ENCODE measurements at regions not wholly inside any gene's neighbourhood (a gene's known extent, or its start where the extent isn't known, plus 50 kb on each side); places are given as distances from the start of the nearest gene placed in this dataset.

DNA sequence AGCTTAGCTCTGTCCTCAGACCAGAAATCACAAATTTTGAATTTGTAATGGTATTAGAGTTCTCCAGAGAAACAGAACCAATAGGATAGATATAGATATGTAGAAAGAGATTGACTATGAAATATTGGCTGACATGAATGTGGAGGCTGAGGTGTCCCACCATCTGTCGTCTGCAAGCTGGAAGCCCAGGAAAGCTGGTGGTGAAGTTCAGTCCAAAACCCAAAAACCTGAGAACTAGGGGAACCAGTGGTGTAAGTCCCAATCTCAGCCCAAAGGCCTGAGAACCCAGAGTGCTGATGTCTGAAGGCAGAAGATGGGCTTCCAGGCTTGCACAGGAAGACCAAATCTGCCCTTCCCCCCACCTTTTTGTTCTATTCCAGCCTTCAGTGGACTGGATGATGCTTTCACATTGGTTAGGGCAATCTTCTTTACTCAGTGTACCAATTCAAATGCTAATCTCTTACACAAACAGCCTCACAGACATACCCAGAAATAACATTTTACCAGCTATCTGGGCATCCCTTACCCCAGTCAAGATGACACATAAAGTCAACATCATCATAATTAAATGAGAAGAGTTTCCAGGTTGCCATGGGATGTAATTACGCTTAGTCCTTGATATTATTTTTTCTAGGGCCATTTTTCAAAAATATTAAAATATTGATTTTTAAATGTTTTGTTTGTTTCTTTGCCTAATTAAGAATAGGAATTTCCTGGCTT, 570.8 kb downstream of the UTRN start:
- DNase-seq (ENCODE audit: extremely low read depth in 1 of 2, low read depth in 1 of 2) = no peak

DNA sequence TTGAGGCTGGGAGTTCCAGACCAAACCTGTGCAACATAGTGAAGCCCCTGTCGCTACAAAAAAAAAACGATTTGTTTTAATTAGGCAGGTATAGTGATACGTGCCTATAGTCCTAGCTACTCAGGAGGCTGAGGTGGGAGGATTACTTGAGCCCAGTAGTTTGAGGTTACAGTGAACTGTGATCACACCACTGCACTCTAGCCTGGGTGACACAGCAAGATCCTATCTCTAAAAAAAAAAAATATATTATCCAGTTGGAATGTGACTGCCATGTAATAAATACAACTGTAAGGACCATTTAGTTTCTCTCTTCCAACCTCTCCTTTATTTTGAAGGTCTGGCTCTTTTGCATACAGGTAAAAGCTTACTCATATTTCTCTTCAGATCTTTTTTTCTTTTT, 571.5 kb downstream of the UTRN start:
- no peak for DNase-seq (ENCODE audit: extremely low read depth in 1 of 2, low read depth in 1 of 2)

DNA sequence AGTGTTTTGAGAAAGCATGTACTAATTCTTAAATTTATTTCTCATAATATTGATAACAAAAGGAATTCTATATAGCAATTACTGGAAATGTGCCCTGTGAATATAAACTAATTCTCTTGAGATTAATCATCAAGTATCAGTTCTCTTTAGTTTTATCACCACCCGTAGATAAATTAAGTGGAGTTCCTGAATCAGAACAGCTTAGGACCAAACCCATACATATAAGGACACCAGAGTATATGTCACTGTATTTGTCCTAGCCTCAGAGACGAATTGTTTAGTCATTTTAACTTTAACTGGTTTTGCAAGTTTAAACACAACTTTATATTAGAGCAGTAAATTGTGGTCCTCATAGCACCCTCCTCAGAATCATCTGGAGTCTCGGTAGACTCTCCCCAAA, 572.0 kb downstream of the UTRN start:
- no peak for DNase-seq (ENCODE audit: extremely low read depth in 1 of 2, low read depth in 1 of 2)

DNA sequence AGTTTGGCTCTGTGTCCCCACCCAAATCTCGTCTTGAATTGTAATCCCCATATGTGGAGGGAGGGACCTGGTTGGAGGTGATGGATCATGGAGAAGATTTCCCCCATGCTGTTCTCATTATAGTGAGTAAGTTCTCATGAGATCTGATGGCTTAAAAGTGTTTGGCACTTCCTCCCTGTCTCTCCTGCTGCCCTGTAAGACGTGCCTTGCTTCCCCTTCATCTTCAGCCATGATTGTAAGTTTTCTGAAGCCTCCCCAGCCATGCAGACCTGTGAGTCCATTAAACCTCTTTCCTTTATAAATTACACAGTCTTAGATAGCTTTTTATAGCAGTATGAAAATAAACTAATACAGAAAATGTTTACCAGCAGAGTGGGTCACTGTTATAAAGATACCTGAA, 577.6 kb downstream of the UTRN start:
- DNase-seq (ENCODE audit: extremely low read depth in 1 of 2, low read depth in 1 of 2) = no peak

DNA sequence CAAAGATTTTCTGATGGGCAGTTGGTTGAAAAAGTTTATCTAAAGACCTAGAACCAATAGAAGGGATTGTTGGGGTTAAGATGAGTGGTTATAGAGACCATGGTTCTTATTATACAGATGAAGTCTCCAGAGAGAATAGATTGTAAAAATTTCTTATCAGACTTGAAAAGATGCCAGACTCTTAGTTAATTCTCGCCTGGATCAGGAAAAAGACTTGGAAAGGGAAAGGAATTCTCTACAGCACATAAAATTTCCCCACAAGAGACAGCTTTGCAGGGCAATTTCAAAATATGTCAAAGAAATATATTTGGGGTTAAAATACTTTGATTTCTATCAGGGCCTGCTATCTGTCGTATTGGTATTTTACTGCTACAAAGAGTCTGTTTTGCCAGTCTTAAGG, 582.6 kb downstream of the UTRN start:
- no peak for DNase-seq (ENCODE audit: extremely low read depth in 1 of 2, low read depth in 1 of 2)

DNA sequence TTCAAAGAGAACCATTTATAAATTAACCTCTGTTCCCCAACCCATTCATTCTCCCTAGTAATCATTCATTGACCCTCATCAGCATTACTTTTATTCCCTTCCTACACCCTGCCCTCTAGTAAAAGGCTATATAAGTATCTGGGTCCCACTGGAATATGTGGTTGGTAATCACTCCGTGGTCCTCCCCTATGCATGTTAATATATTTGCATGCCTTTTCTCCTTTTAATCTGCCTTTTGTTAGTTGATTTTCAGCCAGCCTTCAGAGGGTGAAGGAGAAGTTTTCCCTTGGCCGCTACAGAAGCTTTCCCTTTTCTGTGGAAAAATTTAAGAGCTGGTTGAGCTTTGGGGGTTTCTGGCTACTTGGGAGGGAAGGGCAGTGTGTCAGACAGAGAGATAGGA, 585.6 kb downstream of the UTRN start:
- DNase-seq (ENCODE audit: extremely low read depth in 1 of 2, low read depth in 1 of 2) = no peak

DNA sequence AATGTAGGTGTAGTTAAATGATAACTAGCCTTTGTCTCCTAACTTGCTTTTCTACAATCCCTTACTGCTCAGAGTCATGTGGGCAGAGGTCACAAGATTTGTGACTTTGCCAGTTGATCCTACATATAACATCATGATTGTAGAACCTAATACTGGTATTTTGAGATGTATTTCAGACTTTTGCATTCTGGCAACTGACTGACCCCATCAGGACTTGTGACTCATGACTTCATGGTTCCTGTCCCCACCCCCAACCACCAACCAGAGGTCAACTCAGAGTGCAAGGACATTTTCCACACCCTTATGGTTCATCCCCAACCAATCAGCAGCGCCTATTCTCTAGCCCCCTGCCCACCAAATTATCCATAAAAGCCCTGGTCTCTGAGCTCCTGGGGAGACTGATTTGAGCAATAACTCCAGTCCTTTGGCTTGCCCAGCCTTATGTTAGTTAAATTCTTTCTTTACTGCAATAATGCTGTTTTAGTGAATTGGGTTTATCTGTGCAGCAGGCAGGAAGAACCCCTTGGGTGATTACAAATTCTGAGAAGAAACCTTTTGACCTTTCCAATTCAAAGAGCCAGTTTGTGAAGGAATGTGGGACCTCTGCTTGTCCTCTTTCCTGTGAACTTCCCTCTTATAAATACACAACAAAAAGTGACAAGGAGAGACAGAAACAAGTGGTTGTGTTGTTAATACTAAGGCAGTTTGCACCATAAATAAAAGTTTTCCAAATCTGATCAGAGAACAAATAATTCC, 588.7 kb downstream of the UTRN start:
- no peak for DNase-seq (ENCODE audit: extremely low read depth in 1 of 2, low read depth in 1 of 2)

DNA sequence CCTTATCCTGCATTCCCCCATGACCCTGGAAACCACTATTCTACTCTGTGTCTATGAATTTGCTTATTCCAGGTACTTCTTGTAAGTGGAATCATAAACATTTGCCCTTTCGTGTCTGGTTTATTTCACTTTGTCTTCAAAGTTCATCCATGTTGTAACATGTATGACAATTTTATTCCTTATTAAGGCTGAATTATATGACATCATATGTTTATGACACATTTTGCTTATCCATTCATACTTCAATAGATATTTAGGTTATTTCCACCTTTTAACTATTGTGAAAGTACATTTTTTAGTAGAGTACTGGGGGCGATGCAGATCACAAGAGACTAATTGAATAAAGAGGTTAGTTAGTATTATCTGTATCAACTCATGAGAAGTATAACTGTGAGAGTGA, 591.6 kb downstream of the UTRN start:
- no peak for DNase-seq (ENCODE audit: extremely low read depth in 1 of 2, low read depth in 1 of 2)

DNA sequence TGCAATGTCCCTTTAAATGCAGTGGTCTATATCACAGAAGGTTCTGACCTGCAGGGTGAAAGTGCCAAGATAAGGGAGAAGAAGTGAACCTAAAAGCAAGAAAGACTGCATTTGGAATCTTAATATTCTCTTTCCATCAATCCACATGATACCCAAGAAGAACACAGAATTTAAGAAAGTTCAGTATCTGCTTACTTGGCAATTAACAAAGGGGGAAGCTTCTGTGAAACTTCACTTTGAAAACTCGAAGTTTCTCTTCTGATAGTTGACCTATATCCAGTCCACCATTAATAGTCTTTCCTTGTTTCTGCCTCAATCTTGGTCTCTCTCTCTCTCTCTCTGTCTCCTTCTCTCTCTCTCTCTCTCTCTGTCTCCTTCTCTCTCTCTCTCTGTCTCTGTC, 592.0 kb downstream of the UTRN start:
- DNase-seq (ENCODE audit: extremely low read depth in 1 of 2, low read depth in 1 of 2) = no peak

DNA sequence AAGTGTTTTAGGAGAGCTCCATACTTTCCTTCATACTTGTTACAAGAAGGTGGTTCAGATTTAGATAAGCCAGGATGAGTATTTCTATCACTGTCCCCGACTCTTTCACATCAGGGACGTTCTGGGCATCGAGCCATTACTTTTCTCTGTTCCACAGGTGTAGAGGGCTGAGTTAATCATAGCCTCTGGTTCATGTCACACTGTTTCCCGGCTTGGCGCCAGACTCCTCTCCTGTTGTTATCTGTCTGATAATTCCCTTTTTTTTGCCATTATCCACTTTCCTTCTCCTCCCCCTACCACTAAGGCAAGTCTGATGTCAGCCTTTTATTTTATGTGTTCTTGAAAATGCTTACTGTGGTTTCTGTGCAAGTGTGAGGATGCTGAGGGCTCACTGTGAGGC, 593.4 kb downstream of the UTRN start:
- no peak for DNase-seq (ENCODE audit: extremely low read depth in 1 of 2, low read depth in 1 of 2)

DNA sequence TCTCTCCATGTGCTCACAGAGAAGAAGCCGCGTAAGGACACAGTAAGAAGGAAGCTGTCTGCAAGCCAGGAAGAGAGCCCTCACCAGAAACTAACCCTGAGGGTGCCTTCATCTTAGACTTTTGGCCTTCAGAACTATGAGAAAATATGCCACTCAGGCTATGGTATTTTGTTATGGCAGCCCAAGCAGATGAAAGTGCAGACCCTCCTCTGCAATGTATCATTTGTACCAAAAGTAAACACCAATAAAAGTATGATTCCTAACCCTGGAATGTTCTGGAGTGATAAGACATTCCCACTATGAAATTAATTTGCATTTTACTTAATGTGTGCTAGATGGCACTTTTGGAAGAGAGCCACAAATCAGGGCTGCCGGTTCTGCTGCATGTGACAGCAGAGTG, 594.3 kb downstream of the UTRN start:
- no peak for DNase-seq (ENCODE audit: extremely low read depth in 1 of 2, low read depth in 1 of 2)

DNA sequence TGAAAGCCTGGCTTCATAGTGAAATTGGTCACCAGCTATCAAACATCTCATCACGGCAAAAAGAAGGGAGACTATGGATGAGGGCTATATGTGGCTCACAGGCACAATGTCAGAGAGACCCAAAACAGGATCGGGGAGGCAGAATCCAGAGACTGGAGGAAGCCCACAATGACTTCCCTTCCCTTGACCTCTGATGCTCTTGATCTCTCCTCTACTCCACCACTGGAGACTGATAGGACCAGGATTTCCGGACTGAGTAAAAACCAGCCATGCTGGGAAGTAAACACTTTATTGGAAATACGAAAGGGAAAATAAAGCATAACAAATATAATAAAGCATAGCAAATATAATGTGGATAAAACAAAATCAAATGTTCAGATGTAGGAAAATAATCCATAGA, 597.3 kb downstream of the UTRN start:
- DNase-seq (ENCODE audit: extremely low read depth in 1 of 2, low read depth in 1 of 2) = no peak

DNA sequence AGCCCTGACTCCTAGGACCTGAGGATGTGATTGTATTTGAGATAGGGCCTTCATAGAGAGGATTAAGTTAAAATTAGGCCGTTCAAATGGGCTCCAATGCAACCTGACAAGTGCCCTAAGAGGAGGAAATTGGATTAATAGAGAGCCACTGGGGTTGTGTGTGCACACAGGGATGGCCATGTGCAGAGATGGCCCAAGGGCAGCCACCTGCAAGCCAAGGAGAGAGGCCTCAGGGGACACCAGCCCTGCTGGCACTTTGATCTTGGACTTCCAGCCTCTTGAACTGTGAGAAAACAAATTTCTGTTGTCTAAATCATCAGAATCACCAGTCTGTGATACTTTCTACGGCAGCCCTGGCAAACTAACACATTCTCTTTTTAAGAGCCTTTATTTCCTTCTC, 598.8 kb downstream of the UTRN start:
- DNase-seq (ENCODE audit: extremely low read depth in 1 of 2, low read depth in 1 of 2) = no peak

DNA sequence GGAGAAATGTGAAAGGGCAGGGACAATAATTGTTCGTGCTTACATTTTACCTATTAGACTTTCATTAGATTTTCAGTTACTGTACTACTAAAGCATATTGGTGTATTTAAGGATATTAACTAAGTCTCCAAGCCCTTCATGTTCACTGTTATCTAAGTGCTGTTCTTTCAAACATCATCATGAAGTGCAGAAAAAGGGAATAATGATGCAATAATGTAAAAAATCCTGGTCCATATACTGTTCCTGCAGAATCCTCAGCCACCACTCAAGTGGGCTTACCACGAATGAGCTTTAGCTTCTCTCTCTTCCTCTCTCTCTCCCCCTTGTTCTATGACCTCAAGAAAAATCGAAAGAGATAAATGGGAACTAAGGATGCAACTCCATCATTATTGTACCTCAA, 600.7 kb downstream of the UTRN start:
- no peak for DNase-seq (ENCODE audit: extremely low read depth in 1 of 2, low read depth in 1 of 2)

DNA sequence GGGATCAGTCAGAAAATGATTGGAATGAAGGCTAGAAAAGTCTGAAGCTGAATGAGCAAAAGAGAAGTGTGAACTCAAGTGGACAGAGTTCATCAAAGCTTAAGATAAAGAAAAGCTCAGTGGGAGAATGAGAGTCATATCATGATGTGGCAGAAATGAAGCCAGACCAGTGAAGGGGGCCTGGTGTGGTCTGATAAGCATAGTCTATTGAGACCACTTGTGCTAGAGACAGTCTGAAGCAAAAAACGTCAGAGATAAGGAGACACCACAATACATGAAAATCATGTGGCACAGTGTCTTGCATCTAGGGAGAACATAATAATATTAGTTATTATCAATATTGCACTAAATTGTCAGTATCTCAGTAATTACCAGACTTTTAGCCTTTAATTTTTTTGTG, 601.5 kb downstream of the UTRN start:
- no peak for DNase-seq (ENCODE audit: extremely low read depth in 1 of 2, low read depth in 1 of 2)

DNA sequence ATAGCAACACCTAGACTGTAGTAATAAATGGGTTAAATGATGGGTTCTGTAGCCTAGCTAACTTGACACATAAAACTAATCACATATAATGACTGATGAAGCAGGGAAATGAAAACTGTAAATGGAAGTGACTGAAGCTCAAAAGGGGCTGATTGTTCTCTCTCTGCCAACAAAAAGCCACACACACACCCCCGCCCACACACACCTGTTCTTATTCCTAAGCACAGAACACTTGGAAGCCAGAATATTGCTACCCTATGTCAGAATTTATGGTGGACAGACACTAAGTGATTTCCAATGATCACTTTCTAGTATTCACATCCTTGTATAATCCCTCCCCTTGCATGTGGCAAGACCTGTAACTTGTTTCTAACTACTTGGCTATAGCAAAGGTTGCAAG, 603.5 kb downstream of the UTRN start:
- no peak for DNase-seq (ENCODE audit: extremely low read depth in 1 of 2, low read depth in 1 of 2)

DNA sequence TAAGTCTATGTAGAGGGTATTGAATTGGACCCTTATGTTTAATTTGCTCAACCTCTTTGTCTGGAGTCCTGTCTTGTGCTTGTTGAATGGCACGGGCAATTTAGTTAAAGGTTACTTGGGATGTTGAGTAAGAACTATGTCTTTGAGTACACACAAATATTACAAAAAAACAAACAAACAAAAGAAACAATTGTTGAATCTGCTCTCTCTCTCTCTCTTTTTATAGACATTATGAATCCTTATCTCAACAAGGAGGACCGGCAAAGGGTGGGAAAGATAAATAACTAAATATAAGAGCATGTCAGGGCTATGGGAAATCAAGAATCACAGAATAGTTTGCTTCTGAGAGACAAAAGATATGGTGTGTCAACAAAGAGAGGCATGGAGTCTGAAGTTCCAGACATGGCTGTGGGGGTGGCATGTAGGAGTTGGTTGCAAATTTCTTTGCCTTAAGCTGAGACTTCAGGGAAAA, 608.6 kb downstream of the UTRN start:
- no peak for DNase-seq (ENCODE audit: extremely low read depth in 1 of 2, low read depth in 1 of 2)

DNA sequence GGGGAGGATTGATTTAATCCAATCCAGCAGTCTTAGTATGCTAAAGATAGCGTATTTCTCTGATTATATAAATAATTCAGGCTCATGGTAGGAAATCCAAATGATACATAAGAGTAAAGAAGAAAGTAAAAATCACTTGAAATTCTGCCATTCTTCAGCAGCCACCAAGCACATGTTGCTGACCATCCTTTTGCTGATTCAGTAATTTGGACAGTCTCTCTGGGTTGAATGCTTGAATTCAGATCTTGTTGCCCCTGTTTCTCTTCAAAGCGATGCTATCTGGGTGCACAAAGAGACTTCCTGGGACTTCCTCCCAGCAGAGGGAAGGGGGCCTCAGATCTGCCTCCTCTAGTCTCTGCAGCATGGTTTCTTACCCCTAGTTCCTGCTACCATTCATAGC, 609.1 kb downstream of the UTRN start:
- no peak for DNase-seq (ENCODE audit: extremely low read depth in 1 of 2, low read depth in 1 of 2)

DNA sequence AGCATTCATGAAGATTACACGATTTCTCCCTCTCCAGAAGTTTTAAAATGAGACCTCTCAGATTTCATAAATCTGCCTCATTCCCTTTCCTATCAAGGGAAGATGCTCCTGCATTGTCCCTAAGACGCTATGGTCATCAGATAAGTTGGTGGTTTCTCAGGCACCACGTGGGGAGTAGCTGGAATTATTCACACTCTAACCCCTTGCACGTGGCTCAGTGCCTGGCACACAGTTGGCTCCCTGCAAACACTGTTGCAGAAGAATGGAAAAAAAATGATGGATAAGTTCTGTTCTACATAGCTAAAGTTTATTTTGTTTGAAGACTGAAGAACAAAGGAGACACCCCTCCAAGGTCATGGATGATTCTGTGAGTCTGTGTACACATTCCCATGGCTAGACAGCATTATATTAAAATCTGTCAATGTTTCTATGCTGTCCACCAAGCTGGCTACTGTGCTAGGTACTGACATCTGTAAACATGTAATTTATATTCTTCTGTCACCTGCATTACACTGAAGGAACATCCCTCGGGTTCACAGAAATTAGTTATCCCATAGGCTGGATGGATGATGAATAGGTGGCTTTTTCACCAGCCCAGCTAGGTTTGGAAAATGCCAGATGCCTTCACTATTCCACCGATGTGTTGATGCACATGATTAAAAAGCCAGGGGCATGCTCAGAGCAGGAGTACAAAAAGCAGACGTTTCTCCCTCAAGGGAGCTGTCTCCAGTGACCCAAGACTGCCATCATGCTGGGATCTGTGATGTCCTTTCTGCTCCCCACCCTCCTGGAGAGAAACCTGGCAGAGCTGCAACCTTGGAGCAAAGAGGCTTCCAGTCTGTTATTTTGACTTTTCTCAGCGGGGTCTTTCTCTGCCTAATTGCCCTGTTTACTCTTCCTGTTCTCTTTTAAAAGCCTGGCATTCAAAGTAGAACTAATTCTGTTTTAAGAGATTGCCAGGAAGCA, 610.5 kb downstream of the UTRN start:
- DNase-seq (ENCODE audit: extremely low read depth in 1 of 2, low read depth in 1 of 2) = no peak

DNA sequence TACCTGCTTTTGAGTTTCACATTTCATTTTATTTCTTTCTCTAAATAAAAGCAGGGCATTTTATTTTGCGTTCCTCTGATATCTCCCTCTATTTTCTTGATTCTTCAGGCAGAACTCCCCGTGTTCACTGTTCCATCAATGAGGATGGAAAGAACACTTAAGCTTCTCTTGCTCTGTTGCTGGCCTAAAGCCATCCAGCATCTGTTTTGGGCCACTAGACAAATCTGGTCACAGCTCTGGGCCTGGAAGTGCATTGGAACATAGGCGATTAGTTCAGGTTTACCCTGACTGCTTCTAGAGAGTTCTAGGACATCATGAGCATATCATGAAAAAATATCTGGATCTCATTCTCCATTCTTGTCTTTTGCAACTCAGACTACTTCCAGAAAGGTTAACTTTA, 611.2 kb downstream of the UTRN start:
- no peak for DNase-seq (ENCODE audit: extremely low read depth in 1 of 2, low read depth in 1 of 2)

DNA sequence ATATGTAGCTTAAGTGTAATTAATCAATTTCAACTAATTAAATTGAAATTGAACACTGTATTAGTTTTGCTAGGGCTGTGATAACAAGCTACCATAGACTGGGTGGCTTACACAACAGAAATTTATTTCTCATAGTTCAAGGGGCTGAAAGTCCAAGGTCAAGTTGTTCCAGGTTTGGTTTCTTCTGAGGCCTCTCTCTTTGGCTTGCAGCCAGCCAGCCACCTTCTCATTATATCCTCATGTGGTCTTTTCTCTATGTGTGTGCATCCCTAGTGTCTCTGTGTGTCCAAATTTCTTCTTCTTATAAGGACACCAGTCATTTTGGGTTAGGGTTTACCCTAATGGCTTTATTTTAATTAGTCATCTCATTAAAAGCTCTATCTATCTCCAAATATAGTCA, 611.7 kb downstream of the UTRN start:
- no peak for DNase-seq (ENCODE audit: extremely low read depth in 1 of 2, low read depth in 1 of 2)

All from activated CD8-positive, alpha-beta memory T cell treated with anti-CD3 and anti-CD28 coated beads for 1 hour (primary cell).